GM21447 (cell line): ENCODE measurements at regions not wholly inside any gene's neighbourhood (a gene's known extent, or its start where the extent isn't known, plus 50 kb on each side); places are given as distances from the start of the nearest gene placed in this dataset.

Experiments used
- ATAC-seq: cut with Tn5 transposase; IDR thresholded peaks from one replicate; pipeline ENCODE4 v1.9.1; 2021; ENCODE audit not compliant: unreplicated experiment

DNA sequence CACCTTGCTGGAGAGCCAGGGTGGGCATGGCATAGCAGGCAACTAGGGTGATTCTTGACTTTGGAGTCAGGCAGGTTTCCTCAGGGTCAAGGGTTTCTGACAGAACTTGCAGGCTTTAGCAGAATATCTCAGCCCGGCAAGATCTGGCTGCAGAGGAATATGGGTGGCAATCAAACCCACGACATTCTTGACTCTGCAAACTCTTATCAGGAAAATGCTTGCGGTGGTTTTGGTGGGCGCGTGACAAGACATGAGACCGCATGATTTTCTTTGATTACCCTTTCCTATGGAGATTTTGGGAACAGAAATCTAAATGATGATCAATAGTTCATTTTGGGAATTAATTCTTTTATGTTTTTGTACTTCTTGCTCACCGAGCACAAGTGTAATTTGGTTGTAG, 449.5 kb downstream of the VRK1 start:
- no peak for ATAC-seq

GRCh38 chr14:97248973-97249372, 451.8 kb downstream of the VRK1 start:
- ATAC-seq: no peak

- ATAC-seq: no peak
Measured at GRCh38 chr14:97250931-97251330, 453.7 kb downstream of the VRK1 start.

- ATAC-seq: no peak
Measured at GRCh38 chr14:97251491-97252155, 454.4 kb downstream of the VRK1 start.

DNA sequence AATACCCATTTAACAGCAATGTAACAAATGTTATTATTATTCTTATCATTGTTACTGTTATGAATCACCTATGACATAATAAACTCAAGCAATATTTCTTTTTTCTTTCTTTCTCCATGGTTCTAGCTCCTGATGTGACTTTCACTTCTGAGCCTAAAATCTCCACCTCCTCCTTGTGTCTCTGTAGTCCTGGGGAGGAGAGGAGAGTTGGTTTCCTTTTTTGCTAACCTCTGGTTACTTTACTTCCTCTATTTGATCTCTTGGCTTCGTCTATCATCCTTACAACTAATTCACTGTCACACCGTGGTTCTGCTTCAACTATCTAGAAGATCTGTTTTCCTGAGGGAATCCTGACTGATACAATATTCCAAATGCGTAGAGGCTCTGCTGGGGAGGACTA, 456.6 kb downstream of the VRK1 start:
- ATAC-seq: no peak

DNA sequence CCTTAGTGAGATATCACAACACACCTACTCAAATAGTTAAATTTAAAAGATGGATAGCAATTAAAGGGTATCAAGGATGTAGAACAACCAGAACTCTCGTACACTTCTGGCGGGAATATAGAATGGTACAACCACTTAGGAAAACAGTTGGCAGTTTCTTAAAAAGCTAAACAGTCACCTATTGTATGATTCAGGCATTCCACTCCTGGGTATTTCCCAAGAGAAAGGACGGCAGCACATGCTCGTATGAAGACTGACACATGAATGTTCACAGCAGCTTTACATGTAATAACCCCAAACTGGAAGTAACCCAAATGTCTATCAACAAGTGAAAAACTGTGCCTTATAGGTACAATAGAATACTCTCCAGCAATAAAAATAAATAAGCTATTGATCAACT, 465.2 kb downstream of the VRK1 start:
- ATAC-seq: no peak

DNA sequence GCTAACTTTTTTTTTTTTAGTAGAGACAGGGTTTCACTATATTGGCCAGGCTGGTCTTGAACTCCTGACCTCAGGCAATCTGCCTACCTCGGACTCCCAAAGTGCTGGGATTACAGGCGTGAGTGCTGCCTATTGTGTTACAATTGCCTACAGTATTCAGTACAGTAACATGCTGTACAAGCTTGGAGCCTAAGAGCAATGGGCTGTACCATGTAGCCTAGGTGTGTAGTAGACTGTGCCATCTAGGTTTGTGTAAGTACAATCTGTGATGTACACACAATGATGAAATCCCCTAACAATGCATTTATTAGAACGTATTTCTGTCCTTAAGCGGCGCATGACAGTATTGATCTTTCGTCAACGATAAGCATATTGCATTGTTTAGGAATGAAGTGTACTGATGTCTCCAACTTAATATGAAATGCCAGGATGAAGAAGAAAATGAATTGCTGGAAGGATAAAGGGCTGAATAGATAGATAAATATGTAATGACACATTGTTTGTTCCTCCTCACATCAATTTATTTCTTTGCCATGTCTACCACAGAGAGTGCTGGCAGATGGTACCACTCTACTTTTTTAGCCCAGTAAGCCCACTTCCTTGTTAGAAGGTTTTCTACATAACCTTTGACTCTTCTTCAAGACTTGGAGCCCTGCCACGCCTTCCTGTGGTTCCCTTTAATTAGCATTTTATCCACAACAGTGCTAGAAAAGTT, 467.5 kb downstream of the VRK1 start:
- no peak for ATAC-seq

DNA sequence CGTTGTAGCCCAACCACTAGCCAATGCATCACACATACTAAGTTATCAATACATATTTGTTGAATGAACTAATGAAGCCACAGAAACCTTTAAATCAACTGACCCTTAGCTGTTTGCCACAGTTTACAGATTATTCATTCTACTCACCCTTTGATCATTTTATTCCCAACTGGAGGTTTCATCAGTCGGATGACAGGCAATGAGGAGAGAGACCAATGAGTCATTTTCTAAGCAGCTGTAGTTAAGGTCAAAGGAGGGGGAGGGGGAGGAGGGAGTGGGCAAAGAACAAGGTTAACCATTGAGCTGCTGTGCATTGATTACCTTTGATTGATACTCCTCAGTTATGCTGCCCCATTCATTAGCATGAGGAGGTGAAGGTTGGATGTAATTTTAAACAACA, 469.5 kb downstream of the VRK1 start:
- no peak for ATAC-seq

DNA sequence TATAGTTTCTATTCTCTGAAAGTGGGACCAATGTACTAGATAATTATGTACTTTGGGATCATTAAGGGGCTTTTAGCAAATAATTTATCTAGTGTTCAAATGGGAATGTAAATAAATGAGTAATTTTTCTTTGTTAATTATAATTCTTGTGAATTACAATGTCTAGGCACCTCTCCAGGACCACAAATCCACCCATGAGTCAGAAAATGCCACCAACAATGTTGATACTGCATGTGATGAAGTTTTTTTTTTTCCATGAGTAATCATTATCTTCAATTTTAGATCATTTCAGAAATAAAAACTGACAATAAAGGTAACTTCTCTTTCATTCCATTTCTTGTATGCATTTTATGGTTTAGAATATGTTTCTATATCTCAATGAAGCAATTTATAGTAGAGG, 470.3 kb downstream of the VRK1 start:
- ATAC-seq: no peak

DNA sequence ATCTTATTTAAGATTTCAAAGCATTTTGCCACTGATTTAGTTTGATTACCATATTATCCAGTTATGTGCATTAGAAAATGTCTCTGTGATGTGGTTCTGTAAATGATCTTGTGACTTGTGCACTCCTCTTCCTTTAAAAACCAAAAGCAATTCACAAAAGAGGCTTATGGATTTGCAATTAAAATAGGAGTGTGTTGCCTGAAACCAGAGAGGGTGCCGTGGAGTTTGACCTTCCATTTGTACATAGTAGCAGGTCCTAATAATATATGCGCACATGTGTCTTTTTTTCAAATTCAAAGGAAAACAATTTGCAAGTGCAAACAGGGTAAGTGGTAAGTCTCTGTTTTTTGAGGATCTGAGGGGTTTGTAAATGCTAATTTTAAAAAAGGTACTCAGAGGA, 470.9 kb downstream of the VRK1 start:
- no peak for ATAC-seq

DNA sequence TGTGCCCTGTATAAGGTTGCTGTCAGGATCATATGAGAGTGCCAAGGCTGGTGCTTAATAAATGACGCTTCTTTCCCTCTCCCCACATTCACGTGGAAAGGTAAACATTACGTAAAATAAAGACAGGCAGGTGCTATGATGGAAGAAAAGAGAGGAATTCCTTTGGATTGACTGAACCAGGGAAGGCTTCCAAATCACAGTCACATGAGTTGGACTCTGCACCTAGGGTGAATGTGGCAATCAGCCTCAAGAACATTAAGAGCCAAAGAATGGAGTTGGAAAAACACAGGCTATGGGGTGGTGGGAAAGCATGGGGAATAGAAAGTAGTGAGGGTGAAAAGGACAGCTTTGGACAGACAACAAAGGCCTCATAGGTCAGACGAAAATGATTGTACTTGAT, 473.1 kb downstream of the VRK1 start:
- no peak for ATAC-seq

DNA sequence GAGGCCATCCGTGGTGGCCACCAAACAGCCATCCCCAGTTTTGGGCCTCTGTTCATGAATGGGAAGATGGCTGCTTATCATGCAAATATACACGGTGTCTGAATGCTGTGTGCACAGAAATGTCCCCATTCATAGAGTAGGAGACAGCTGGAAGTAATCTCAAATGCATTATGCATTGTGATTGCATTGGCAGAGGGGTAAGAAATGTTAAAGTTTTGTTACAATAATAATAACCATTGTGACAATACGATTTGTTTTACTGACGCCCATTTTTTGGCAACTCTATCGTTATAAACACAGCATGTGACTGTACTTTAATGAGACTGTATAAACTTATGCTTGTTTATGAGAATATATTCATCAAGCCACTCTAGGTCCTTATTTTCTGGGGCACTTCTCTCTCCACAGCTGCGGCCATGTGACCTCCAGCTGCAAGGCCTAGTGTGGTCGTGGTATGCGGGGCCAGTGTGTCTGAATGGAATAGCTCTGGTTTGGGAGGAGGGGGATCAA, 474.3 kb downstream of the VRK1 start:
- ATAC-seq: no peak

- ATAC-seq: no peak
Measured at GRCh38 chr14:97273540-97273939, 476.4 kb downstream of the VRK1 start.

DNA sequence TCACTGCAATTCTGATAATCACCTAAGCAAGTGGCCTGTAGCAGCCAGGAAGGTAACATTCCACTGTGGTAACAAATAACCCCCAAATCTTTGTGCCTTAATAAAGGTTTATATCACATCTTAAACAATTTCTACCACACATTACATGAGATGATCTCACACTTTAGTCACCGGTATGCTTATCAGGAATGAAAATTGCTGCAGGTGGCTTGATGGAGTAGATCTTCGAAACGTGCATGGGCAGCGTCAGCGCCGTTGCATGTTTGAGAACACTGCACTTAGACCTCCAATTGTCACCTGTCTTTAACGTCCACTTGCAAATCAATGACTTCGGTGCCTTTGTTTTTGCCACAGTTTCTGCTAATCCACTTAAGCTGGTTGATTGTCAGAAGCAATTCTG, 477.4 kb downstream of the VRK1 start:
- ATAC-seq: no peak

- ATAC-seq: no peak
Measured at GRCh38 chr14:97275276-97275675, 478.1 kb downstream of the VRK1 start.

GRCh38 chr14:97276573-97276972, 479.4 kb downstream of the VRK1 start:
- no peak for ATAC-seq

GRCh38 chr14:97277711-97278110, 480.5 kb downstream of the VRK1 start:
- ATAC-seq: no peak

DNA sequence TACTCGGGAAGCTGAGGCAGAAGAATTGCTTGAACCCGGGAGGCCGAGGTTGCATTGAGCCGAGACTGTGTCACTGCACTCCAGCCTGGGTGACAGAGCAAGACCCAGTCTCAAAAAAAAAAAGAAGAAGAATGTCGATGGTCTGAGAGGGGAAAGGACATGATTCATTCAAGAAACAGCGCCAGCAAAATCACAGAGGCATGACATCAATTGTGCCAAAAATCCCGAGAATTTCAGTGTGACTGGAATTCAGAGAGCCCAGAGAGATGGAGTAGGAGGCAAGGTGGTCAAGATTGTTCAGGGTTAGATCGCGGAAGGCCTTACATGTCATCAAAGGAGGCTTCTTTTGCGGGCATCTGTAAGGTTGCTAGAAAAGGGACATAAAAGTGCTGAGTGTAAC, 483.3 kb downstream of the VRK1 start:
- no peak for ATAC-seq

GRCh38 chr14:97281741-97282140, 484.6 kb downstream of the VRK1 start:
- no peak for ATAC-seq

GRCh38 chr14:97282210-97283004, 485.2 kb downstream of the VRK1 start:
- no peak for ATAC-seq

- ATAC-seq: no peak
Measured at GRCh38 chr14:97283005-97283403, 485.8 kb downstream of the VRK1 start.

DNA sequence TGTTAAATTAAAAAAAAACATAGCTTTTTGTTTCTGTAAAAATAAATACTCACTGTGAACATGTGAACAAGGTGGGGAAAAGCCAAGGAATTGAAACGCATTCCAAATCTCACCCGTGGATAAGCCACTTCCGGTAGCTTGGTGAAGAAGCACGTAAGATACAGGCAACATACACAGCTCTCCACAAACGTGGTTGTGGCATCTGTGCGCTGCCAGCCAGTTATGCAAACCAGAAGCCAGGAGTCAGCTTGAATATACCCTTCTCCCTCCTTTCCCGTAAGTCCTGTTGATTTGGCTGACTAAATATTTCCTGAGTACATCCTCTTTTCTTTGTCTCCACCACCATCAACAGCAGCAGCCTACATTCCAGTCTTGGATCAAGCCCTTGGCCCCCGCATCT, 486.2 kb downstream of the VRK1 start:
- ATAC-seq: no peak
